Calu3 (cell line): ENCODE measurements at regions not wholly inside any gene's neighbourhood (a gene's known extent, or its start where the extent isn't known, plus 50 kb on each side); places are given as distances from the start of the nearest gene placed in this dataset.

Experiments used
- BruUV-seq: library from RNA; stranded (reverse); fragments of 400-500 nt; replicated peaks from 2 replicates; lab custom pipeline; 2021; lab: Mats Ljungman, UMichigan
- CTCF ChIA-PET: fragments of 300-600 bp; sonication (Branson Sonifier 250); formaldehyde crosslinking; loops from one replicate; lab custom pipeline; 2022; ENCODE audit warnings: antibody characterized with exemption; lab: Charles Lee
- DNase-seq: peaks from one replicate; pipeline ENCODE4 v3.0.0; 2022
- H3K27ac Mint-ChIP-seq: one replicate; pipeline ENCODE4 v1.8.0; 2022; ENCODE audit warnings: mixed read lengths; ENCODE audit not compliant: unreplicated experiment
- H3K27me3 Mint-ChIP-seq: one replicate; pipeline ENCODE4 v1.8.0; 2022; ENCODE audit warnings: mixed read lengths; ENCODE audit not compliant: unreplicated experiment
- H3K36me3 Mint-ChIP-seq: one replicate; pipeline ENCODE4 v1.8.0; 2022; ENCODE audit warnings: mild to moderate bottlenecking, moderate library complexity, mixed read lengths; ENCODE audit not compliant: insufficient read depth, unreplicated experiment
- H3K4me1 Mint-ChIP-seq: one replicate; pipeline ENCODE4 v1.8.0; 2022; ENCODE audit warnings: mild to moderate bottlenecking, low read depth, mixed read lengths; ENCODE audit not compliant: unreplicated experiment
- H3K4me3 Mint-ChIP-seq: one replicate; pipeline ENCODE4 v1.8.0; 2022; ENCODE audit warnings: mild to moderate bottlenecking, low read depth, moderate library complexity, mixed read lengths; ENCODE audit not compliant: unreplicated experiment
- H3K9me3 Mint-ChIP-seq: one replicate; pipeline ENCODE4 v1.8.0; 2022; ENCODE audit warnings: low read depth, mixed read lengths; ENCODE audit not compliant: unreplicated experiment
- CTCF ChIP-seq: fragments of 200-600 bp; IDR thresholded peaks from one replicate; pipeline ENCODE4 v1.8.0; 2022; ENCODE audit warnings: antibody characterized with exemption; ENCODE audit not compliant: unreplicated experiment
- intact Hi-C: fragments of 100-400 bp; cut with micrococcal nuclease; formaldehyde crosslinking; loops from one replicate; pipeline ENCODE4 v1.10.0; 2022; ENCODE audit not compliant: unreplicated experiment

- Mint-ChIP-seq H3K4me1 (peaks cover 25% of the 10 kb centered on the region), H3K27ac (peak overlapping the region; percentile 15), H3K36me3 (no peaks in the 10 kb centered on the region), H3K9me3 (no peaks in the 10 kb centered on the region), H3K4me3 (no peak overlapping the region), H3K27me3 (no peaks in the 10 kb centered on the region)
- no peak for DNase-seq
- no TSS peak for BruUV-seq
- intact Hi-C loops, result no loop called here
- CTCF ChIA-PET, result no interaction called here
- TF ChIP-seq CTCF, result no peak
These were observed 889.9 kb upstream of the CHAC2 start for GRCh38 chr2:52877703-52878102.

- no peak for DNase-seq
- H3K9me3 Mint-ChIP-seq, result no peaks in the 10 kb centered on the region
- H3K27me3 Mint-ChIP-seq, result no peaks in the 10 kb centered on the region
- CTCF ChIA-PET, result no interaction called here
- intact Hi-C loops, result no loop called here
- no peaks in the 10 kb centered on the region for H3K36me3 Mint-ChIP-seq
- H3K4me1 Mint-ChIP-seq, result peaks cover 25% of the 10 kb centered on the region
- H3K4me3 Mint-ChIP-seq, result no peak overlapping the region
- no peak for TF ChIP-seq CTCF
- no TSS peak for BruUV-seq
- H3K27ac Mint-ChIP-seq, result no peak overlapping the region
These were observed 893.0 kb upstream of the CHAC2 start for GRCh38 chr2:52874466-52875106.

- CTCF ChIA-PET, result no interaction called here
- Mint-ChIP-seq H3K4me1 (no peaks in the 10 kb centered on the region), H3K9me3 (no peaks in the 10 kb centered on the region), H3K4me3 (no peak overlapping the region), H3K36me3 (no peaks in the 10 kb centered on the region), H3K27ac (no peak overlapping the region), H3K27me3 (no peaks in the 10 kb centered on the region)
- TF ChIP-seq CTCF, result no peak
- BruUV-seq, result no TSS peak
- no peak for DNase-seq
- intact Hi-C loops, result no loop called here
These were observed 904.8 kb upstream of the CHAC2 start for GRCh38 chr2:52862801-52863200.

- BruUV-seq, result no TSS peak
- Mint-ChIP-seq H3K9me3 (no peaks in the 10 kb centered on the region), H3K27ac (no peak overlapping the region), H3K4me3 (no peak overlapping the region), H3K36me3 (no peaks in the 10 kb centered on the region), H3K4me1 (no peaks in the 10 kb centered on the region), H3K27me3 (no peaks in the 10 kb centered on the region)
- CTCF ChIA-PET, result no interaction called here
- intact Hi-C loops, result no loop called here
- TF ChIP-seq CTCF, result no peak
- no peak for DNase-seq
These were observed 906.0 kb upstream of the CHAC2 start for GRCh38 chr2:52861596-52861995.
